Neural cell (in vitro differentiated cells): ENCODE measurements at regions not wholly inside any gene's neighbourhood (a gene's known extent, or its start where the extent isn't known, plus 50 kb on each side); places are given as distances from the start of the nearest gene placed in this dataset.

Experiments used
- EP300 ChIP-seq: fragments of 450-650 bp; conservative IDR thresholded peaks from 2 replicates; pipeline ENCODE4 v1.6.1; 2014; ENCODE audit warnings: antibody characterized with exemption, mild to moderate bottlenecking, moderate library complexity; ENCODE audit not compliant: poor library complexity, severe bottlenecking
- MXI1 ChIP-seq: fragments of 450-650 bp; conservative IDR thresholded peaks from 2 replicates; pipeline ENCODE4 v1.6.1; 2014; ENCODE audit warnings: antibody characterized with exemption, mild to moderate bottlenecking; ENCODE audit not compliant: poor library complexity, severe bottlenecking
- POLR2AphosphoS5 ChIP-seq: IDR thresholded peaks from 2 replicates; pipeline ENCODE4 v1.6.1; 2012
- RAD21 ChIP-seq: fragments of 450-650 bp; conservative IDR thresholded peaks from 2 replicates; pipeline ENCODE4 v1.6.1; 2014; ENCODE audit warnings: antibody characterized with exemption, mild to moderate bottlenecking, moderate library complexity
- TAF1 ChIP-seq: IDR thresholded peaks from 2 replicates; pipeline ENCODE4 v1.6.1; 2012; ENCODE audit warnings: low read depth
- TF ChIP-seq, protein P1 (sequence below): fragments of 450-650 bp; IDR thresholded peaks from 2 replicates; pipeline ENCODE4 v1.5.1; 2014; ENCODE audit warnings: antibody characterized with exemption, mild to moderate bottlenecking, moderate library complexity; ENCODE audit not compliant: poor library complexity, severe bottlenecking

DNA sequence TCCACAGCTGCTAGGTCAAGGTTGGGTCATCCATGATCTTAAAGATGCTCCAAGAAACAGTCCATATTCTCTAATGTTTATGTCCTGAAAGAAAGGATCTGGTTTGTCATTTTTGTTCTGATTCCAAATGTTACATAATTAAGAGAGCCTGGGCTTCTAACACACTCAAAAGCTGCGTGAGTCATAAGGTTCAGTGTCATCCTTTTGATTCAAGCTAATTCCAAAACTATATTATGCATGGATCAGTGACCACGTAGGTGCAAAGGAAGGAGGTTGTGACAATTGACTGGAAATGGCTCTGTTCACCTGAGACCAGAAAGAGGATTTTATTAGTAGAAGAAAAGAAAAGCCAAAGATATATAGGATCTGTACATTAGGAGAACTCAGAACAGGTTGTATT lies 268.7 kb upstream of the GK2 start:
- TF ChIP-seq TAF1: no peak
- no peak for TF ChIP-seq EP300
- TF ChIP-seq, protein P1, sequence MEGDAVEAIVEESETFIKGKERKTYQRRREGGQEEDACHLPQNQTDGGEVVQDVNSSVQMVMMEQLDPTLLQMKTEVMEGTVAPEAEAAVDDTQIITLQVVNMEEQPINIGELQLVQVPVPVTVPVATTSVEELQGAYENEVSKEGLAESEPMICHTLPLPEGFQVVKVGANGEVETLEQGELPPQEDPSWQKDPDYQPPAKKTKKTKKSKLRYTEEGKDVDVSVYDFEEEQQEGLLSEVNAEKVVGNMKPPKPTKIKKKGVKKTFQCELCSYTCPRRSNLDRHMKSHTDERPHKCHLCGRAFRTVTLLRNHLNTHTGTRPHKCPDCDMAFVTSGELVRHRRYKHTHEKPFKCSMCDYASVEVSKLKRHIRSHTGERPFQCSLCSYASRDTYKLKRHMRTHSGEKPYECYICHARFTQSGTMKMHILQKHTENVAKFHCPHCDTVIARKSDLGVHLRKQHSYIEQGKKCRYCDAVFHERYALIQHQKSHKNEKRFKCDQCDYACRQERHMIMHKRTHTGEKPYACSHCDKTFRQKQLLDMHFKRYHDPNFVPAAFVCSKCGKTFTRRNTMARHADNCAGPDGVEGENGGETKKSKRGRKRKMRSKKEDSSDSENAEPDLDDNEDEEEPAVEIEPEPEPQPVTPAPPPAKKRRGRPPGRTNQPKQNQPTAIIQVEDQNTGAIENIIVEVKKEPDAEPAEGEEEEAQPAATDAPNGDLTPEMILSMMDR: no peak
- TF ChIP-seq MXI1: no peak
- TF ChIP-seq RAD21: no peak
- TF ChIP-seq POLR2AphosphoS5: no peak
